ENCODE measurements at regions not wholly inside any gene's neighbourhood (a gene's known extent, or its start where the extent isn't known, plus 50 kb on each side); places are given as distances from the start of the nearest gene placed in this dataset.

DNA sequence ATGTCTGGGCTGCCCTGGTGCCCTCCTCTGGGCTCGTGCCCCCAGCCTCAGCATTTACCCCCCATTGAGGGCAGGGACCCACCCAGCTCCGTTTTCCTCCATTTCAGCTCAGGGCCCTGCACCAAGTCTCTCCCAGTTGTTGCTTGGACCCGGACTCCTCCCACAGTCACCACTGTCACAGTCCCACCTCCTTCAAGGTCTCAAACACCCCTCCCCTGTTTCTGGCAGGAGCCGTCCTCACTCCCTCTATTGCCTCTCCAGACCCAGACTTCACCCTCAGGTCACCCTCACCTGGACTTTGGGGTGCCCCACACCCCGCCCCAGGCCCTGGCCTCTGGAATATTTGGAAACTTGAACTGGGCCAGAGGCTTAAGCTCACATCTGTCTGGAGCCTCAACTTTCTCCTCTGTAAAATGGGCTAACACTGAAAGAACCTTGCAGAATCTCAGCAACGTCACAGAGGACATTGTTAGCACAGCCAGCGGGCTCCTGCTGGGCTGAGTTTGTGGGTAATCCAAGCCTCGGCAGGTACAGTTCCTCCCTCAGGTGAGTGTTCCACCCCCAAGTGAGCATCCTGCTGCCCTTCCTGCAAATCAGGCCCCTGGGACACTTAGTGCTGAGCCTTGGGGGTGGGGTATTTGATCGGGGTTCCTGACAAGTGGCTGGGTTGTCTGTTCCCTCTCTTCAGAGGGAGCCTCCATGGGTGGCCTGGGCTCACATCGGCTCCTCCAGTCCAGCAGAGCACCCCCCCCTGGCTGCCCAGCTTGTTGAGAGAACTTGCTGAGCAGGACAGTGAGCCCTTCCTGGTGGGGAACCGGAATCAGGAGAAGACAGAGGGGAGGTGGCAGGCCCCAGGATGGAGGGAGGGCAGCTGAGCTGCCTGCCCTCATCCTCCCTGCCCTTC, 130.1 kb downstream of the C9orf50 start:
- in situ Hi-C loops (cut with MboI; ENCODE audit: low sequenced_read_pairs), result no loop called here

DNA sequence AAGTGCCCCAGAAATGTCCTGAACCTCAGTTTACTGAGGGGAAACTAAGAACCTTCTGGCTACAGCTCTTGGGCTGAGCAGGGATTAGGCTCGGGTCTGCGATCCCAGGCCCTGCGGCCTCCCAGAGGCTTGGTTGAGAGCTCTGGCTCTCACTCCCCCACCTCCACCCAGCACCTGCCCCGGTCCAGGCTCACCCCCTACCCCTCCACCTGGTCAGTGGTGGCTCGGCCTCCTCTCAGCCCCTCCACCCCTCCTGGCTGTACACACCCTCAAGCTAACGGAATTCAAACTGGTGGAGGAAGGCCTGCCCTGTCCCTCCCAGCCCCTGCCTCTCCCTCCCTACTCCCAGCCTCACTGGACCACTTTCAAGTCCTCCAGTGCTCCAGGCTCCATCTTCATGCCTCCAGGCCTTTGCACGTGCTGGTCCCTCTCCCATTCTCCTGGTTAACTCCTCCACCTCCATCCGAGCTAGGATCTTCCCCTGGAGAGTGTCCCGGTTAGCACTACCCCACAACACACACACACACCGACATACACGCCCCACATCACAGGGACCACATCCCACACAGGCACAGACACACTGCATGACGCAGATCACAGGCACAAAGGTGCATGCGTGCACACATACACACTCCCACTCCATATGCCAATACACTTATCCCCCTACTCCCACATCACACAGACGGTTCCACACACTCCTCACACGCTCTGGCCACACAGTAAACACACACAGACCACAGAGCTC, 130.9 kb downstream of the C9orf50 start:
- in situ Hi-C loops (cut with MboI; ENCODE audit: low sequenced_read_pairs), result no loop called here

DNA sequence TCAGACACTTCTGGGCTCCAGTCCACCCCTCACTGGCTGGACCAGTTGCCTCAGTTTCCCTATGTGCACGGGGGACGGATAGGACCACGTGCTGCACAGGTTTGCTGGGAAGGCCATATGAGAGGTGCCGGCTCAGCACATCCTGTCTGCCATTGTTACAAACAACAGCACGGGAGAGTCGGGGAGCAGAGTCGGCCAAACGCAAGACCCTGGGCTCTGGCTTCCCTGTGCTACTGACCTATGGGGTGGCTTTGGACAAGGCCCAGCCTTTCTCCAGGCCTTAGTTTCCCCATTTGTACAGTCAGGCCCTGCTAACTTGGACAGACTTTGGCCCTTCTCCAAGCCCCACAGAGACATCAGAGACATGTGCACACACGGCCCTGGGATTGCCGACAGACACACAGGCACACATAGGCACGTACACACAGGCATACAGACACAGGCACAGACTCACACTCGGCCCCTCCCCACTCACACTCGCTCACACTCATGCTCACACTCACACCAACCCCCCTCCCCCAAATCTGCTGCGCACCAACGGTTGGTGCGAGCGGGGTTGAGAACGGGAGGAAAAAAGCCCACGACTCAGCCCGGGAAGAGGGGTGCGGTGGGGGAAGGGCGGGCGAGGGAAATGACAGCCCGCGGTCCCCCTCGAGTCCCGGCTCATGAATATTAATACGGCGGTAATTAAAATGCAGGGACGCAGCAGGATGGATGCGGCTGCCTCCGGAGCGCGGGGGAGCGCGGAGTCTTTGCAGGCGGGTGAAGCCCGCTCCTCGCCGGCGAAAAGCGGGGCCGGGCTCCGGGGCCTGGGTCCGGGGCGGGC, 133.0 kb downstream of the C9orf50 start:
- in situ Hi-C loops (cut with MboI; ENCODE audit: low sequenced_read_pairs), result no loop called here

DNA sequence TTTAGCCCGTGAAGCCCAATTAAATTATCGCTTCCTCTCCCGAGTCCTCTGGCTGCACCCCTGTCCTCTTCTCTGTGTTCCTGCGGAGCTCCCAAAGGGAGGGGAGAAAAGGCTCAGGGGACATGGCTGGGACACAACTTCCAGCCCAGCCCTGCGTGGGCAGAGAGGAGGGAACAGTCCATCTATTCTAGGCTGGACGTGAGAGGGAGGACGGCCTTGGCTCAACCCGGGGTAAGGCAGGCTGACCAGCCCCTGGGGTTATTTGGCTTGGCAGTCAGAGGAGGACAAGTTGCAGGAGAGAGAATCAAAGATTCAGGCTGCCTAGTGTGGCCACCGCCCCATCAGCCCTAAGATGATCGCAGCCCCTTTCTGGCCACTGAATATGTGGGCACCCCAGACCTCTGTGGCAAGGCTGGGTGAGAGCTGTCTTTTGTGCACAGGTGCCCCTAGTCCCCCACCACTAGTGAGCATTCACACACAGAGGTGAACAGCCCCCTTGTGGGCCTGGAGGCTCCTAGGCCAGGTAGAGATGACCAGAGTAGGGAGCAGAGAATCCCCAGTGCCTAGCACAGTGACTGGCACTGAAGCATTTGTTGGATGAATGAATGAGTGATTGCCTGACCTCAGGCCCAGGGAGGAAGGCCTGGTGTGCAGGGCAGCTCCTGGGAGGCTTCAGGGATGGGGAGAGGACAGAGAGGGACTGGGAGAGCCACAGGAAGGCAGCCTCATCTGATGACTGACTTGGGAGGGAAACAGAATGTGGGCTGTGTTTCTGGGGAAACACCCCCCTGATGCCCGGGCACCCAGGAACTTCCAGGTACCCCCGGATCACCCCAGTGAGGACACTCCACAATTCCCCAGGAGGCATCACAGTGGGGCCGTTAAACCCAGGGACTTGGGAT, 133.9 kb downstream of the C9orf50 start:
- in situ Hi-C loops (cut with MboI; ENCODE audit: low sequenced_read_pairs), result no loop called here

DNA sequence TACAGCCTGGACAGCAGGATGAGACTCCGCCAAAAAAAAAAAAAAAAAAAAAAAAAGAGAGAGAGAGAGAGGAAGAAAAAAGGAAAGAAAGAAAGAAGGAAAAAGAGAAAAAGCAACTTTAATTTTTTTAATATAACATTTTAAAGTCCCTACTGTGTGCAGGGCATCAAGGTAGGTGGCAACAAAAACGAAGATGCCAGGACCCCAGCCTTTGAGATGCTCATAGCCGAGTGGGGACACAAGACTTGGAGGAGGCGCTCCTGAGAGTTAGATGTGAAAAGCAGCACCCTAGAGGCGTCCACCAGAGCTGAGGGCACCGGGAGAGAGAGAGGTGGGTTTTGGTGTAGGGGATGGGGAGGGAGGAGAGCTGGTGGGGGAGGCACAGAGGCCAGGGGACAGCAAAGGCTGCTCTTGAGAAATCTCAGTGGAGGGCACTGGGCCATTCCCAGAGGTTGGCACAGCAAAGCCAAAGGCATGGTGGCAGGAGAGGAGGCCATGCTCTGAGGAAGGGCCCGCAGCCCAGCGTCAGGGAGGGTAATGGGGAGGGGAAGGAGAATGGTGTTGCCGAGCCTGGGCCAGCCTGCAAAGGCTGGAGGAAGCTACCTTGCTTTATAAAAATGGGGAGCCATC, 135.6 kb downstream of the C9orf50 start:
- in situ Hi-C loops (cut with MboI; ENCODE audit: low sequenced_read_pairs), result no loop called here

DNA sequence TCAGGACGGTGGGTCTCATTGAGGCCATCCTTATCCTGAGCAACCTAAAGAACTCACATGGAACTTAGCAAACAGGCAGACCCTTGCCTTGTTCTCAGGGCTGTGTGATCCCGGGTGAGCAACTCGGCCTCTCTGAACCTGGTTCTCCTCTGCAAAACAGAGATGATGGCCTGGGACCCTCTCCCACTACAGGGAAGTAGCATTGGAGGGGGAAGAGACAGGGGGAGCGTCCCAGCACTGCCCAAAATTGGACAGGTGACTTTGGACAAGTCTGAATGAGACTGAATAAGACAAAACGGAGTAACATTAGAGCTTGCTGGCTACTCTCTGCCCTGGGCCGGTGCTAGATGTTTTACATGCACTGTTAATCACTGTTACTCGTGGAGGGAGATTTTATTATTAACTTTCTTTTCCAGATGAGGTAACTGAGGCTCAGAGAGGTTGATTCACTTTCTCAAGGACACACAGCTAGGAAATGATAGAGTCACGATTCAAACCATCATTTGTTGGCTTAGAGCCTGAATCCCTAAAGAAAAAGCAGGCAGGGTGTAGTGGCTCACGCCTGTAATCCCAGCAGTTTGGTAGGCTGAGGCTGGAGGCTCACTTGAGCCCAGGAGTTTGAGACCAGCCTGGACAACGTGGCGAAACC, 136.4 kb downstream of the C9orf50 start:
- in situ Hi-C loops (cut with MboI; ENCODE audit: low sequenced_read_pairs), result no loop called here

DNA sequence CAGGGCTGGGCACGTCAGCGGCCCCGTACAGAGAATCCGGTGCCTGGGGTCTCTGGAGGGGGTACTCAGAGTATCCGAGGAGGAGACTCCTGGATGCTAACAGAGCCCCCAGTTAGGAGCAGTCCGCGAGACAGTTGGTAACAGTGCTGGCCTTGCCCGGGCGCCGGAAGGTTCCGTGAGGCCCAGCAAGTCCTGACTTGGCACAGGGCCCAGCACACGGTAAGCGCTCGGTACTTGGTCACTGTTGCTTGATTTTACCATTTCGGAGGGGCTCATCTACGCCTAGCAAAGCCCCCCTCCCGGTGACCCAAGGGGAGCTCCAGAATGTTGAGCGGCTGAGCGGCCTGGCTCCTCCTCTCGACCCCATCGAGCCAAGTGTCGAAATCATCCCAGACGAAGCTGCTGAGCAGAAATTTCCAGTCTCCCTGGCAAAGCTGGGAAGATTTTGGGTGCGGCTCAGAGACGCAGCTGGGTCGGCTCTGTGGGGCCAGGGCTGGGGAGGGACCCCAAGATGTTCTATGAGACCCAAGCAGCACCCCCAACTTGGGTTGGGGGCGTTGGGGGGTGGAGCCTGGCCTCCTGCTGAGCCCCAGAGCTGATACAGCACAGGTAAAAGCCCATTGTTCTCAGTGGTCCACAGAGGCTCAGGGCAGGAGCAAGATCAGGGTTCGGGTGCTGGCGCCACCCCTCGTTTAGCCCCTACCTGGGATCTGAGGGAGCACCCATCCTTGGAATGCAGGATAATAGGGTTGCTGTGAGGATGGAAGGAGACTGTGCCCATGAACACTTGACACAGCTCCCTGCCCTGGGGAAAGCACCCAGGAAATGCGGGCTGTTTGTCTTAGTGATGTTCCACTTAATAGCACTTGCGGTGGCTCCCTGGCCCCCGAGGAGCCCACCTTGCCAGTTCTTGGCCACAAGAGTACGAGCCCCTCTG, 137.2 kb downstream of the C9orf50 start:
- in situ Hi-C loops (cut with MboI; ENCODE audit: low sequenced_read_pairs), result no loop called here

DNA sequence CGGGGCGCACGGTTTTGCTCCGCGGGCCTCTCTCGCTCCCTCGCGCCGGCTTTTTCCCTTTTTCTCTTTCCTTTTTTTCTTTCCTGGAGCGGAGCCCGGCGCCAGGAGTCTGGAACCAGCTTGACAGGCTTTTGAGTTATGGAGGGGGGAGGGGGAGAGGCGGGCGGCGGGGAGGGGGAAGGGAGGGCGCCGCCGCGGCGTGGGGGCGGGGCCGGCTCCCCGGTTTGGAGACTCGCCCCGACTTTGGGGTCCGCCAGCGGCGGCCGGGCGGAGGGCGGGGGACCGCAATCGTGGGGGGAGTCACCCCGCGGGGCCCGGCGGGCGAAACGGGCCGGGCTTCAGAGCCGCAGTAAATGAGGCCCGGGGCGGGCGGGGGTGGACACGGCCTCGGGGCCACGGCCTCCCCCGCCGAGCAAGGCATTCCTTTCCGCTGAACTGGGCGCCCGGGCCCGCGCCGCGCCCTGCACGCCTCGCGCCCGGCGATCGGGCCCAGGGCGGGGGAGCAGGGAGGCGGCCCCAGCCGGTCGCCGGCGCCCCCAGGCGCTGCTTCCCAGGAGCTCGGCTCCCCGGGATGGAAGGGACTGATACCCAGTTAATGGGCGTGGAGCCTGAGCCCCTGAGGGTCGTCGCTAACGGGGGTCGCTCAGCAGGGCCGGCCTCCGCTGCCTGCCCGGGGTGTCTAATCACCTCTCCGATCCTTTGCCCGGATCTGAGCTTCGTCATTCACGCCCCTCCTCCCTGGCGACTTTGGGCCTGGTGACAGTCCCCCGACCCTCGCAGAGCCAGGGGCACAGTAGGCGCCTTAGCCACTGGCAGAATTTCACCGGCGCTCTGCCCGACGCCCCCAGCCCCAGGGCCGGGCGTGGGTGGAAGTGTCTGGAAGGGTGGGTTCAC, 138.1 kb downstream of the C9orf50 start:
- in situ Hi-C loops (cut with MboI; ENCODE audit: low sequenced_read_pairs), result no loop called here

DNA sequence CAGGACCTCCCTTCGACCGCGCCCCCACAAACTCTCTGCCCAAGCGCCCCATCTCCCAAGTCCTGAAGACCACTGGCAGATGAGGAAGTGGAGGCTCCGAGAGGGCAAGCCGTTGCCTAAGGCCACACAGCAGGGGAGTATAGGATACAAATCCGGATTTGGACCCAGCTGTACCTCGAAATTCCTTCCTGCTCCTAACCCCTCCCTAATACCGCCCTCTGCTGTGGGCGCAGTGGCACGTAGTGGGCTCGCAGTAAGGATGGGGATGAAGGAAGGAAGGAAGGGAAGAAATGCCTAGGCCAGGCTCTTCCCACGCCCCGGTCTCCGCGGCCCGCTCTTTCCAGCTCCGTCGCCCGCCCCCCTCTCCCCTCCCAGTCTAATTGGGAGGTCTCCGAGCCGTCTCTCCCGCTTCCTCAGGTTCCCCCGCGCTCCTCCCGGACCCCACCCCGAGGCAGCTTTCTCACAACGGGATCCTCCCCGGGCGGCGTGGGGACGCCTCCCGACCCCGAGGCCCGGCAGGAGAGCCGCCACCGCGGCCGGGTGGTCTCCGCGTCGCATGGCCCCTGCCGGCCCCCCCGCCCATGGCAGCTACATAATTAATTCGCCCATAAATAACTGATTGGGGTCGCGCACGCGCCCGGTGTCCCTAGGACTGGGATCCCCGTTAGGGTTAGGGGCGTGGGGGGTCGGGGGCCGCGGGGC, 138.9 kb downstream of the C9orf50 start:
- in situ Hi-C loops (cut with MboI; ENCODE audit: low sequenced_read_pairs), result no loop called here

DNA sequence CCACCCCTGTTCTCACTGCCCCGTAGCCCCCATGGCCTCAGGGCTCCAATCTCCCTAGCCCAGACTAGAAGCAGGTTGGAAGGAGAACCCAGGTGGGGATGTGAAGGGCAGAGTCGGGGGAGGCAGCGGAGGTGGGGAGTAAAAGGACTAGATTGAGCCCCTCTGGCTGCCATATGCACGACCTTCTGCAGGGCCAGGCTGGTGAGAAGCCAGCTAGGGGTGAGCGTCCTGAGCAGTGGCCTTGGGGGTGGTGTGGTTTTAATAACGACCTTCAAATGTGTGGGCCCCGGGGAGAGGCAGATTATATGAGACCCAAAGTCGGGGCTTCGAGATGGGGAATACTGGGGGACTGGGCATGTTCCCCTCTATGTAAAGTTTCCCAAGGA, 139.5 kb downstream of the C9orf50 start:
- in situ Hi-C loops (cut with MboI; ENCODE audit: low sequenced_read_pairs), result no loop called here

DNA sequence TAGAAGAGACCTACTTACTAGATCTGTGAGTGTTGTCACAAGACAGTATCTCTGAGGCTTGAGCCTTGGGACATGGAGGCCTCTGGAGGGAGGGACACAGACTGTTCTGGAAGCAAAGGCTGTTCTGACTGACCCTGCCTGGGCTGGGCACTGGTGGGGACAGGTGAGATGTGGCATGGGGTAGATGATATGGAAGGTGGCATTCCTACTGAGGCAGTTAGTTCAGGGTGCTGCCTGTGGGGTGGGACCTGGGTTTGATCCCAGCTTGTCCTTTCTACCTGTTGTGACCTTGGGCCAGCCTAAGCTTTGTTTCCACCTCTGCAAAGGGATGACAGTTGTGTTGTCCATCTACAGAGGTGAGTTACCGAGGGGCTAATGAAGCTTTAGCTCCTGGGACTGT, 140.2 kb downstream of the C9orf50 start:
- in situ Hi-C loops (cut with MboI; ENCODE audit: low sequenced_read_pairs), result no loop called here

DNA sequence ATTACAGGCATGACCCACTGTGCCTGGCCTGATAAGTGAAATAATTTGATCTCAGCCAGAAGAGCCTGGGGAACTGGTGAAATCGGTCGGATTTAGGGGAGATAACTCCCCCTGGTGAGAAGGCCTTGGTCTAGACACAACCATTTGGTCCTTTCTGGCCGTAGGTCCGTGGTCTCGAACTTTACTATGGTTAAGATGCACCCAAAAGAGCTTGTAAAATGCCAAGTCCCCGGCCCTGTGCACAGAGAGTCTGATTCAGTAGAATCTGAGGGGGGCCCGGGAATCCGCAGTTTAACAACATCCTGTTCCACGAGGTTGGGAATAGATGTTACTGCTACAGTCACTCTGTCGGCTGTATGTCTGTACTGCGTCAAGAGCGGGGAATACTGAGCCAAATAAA, 140.7 kb downstream of the C9orf50 start:
- in situ Hi-C loops (cut with MboI; ENCODE audit: low sequenced_read_pairs), result no loop called here

DNA sequence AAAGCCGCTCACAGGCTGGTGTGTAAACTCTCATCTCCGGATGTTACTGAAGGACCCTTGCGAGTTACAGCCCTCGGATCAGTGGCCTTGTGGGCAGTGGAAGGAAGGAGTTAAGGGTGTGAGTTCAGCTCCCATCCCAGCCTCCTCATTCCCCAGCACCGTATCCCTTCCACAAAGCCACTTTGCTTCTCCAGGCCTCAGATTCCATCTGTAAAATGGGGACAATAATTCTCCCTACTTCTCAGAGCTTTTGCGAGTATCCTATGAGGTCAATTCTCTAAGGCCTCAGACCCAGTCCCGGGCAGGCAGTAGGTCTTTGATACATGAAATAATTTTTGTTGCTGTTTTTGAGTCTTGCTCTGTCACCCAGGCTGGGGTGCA, 141.3 kb downstream of the C9orf50 start:
- in situ Hi-C loops (cut with MboI; ENCODE audit: low sequenced_read_pairs), result no loop called here

DNA sequence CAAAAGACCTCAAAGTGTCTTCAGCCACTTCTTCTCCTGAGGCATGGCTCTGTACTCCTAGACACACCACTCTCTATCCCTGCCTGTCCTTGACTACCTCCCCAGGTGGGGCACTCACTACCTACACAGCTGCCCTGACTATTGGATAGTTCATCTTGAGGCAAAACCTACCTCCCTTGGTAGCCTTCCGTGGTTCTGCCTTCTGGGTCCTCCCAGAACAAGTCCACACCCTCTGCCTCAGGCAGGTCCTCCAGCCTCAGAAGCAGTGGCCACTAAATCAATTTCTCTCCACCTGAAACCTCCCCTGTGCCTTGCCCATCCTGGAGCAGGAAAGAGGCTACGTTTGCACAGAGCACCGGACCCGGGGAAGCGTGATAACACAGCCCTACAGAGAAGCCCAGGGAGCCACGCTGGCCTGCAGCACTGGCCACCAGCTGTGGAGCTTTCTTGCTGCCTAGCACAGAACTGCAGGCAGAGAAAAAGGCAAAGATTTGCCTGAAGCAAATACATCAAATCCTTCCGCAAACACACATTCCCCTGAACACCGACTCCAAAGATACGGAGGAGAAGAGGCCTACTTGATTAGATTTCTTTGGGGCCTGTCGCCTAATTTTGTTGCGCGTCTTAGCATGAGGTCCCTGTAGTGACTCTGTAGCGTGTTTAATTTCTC, 141.8 kb downstream of the C9orf50 start:
- in situ Hi-C loops (cut with MboI; ENCODE audit: low sequenced_read_pairs), result no loop called here

DNA sequence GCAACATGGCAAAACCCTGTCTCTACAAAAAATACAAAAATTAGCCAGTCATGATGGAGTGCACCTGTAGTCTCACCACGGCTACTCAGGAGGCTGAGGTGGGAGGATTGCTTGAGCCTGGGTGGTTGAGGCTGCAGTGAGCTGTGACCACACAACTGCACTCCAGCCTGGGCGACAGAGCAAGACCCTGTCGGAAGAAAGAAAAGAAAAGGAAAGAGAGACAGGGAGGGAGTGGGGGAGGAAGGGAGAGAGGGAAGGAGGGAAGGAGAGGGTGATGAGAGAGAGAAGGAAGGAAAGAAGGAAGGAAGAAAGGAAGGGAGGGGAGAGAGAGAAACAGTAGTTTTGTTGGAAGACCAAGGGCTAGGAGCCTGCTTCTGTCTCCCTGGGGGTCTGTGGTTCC, 142.4 kb downstream of the C9orf50 start:
- in situ Hi-C loops (cut with MboI; ENCODE audit: low sequenced_read_pairs), result no loop called here
